ENCODE measurements at regions not wholly inside any gene's neighbourhood (a gene's known extent, or its start where the extent isn't known, plus 50 kb on each side); places are given as distances from the start of the nearest gene placed in this dataset.

GRCh38 chr5:7014611-7015010, 301.4 kb downstream of the TENT4A start:
- WGBS, 2 experiments (ENCODE audit: extremely low coverage in 1 of 2, insufficient coverage in 1 of 2, insufficient read length in 1 of 2, insufficient replicate concordance in 2 of 2, low coverage in 1 of 2, low lambda C conversion rate in 2 of 2, missing lambda C conversion rate in 1 of 2) = 84% methylated on average over 2 of the region's 2 CpGs; no CpG with 5 or more reads in 1 of the 2 experiments
- no peak overlapping the region for H3K23ac ChIP-seq (ENCODE audit: insufficient read length)
- no peaks in the 10 kb centered on the region for H3K79me2 ChIP-seq (ENCODE audit: control insufficient read depth in 1 of 2, insufficient read depth in 2 of 2, low read length in 2 of 2)
- H4K20me1 ChIP-seq (replicated peaks in 1 of 2; ENCODE audit: control insufficient read depth in 1 of 2, insufficient read depth in 2 of 2, low read length in 2 of 2) = no peaks in the 10 kb centered on the region
- H3K4me1 ChIP-seq (replicated peaks in 1 of 4; ENCODE audit: control insufficient read depth in 3 of 4, insufficient read depth in 4 of 4, low read length in 3 of 4) = no peaks in the 10 kb centered on the region
- H3K23me2 ChIP-seq (ENCODE audit: low read depth, low read length) = no peaks in the 10 kb centered on the region
- H4K8ac ChIP-seq (ENCODE audit: extremely low read depth, insufficient read depth, low read length) = no peak overlapping the region
- no peak overlapping the region for H3K4me2 ChIP-seq (ENCODE audit: insufficient read depth in 1 of 2, low read depth in 2 of 2, low read length in 2 of 2)
- H3K9ac ChIP-seq (replicated peaks in 1 of 4; ENCODE audit: extremely low read depth in 1 of 4, low read depth in 3 of 4, low read length in 3 of 4) = no peak overlapping the region
- H2BK20ac ChIP-seq (ENCODE audit: low read length) = no peak overlapping the region
- no peak overlapping the region for H3K4ac ChIP-seq (replicated peaks; ENCODE audit: insufficient read length, low read depth, low read length)
- no peak overlapping the region for H3K14ac ChIP-seq (ENCODE audit: insufficient read length)
- no peaks in the 10 kb centered on the region for H3K79me1 ChIP-seq (ENCODE audit: low read depth, low read length)
- CTCF ChIA-PET (ENCODE audit: partially characterized antibody) = interaction anchor here (1.5 to 2.2 kb wide), 2 partner anchors 26 to 195 kb away, joined by 5 to 9 read pairs; no protein-coding TSS in a partner anchor
- no peak overlapping the region for H2BK120ac ChIP-seq (replicated peaks; ENCODE audit: low read depth, low read length)
- H2AFZ ChIP-seq (ENCODE audit: low read length) = no peak overlapping the region
- no peak overlapping the region for H4K91ac ChIP-seq (replicated peaks; ENCODE audit: insufficient read length, low read length)
- DNase-seq (ENCODE audit: low read depth in 1 of 2, low spot score in 2 of 2) (no peak), FAIRE-seq (no peak)
- no peak overlapping the region for H2BK12ac ChIP-seq (ENCODE audit: low read depth, low read length)
- no peak overlapping the region for H3K56ac ChIP-seq (replicated peaks; ENCODE audit: insufficient read length, low read depth, low read length)
- no peak overlapping the region for H2BK5ac ChIP-seq (ENCODE audit: low read depth, low read length)
- peaks cover 0 to 1% (median 0%) of the 10 kb centered on the region in 4 experiments; a peak in 1 of 7 replicates for H3K27me3 ChIP-seq (replicated peaks in 1 of 4; ENCODE audit: control insufficient read depth in 3 of 4, extremely low read depth in 1 of 4, insufficient read depth in 3 of 4, low read length in 3 of 4)
- POLR2A ChIA-PET (ENCODE audit: partially characterized antibody) = no interaction called here
- no peaks in the 10 kb centered on the region for H3K36me3 ChIP-seq (ENCODE audit: control insufficient read depth in 2 of 4, insufficient read depth in 4 of 4, low read length in 3 of 4)
- H2BK15ac ChIP-seq (ENCODE audit: low read length) = no peak overlapping the region
- no peak overlapping the region for H3K18ac ChIP-seq (ENCODE audit: extremely low read depth, low read length)
- no peak overlapping the region for H3K4me3 ChIP-seq (ENCODE audit: extremely low read depth in 1 of 4, insufficient read depth in 2 of 4, low read depth in 3 of 4, low read length in 4 of 4)
- H4K5ac ChIP-seq (ENCODE audit: insufficient read length, low read depth, low read length) = no peak overlapping the region
- no peak overlapping the region for H3K27ac ChIP-seq (ENCODE audit: low read depth, low read length)
- H3K9me3 ChIP-seq (ENCODE audit: insufficient read depth in 2 of 2, low read depth in 1 of 2, low read length in 1 of 2) = 0 out of 4 replicates have a peak, but pooled peaks cover 0 to 4% of the 10 kb centered on the region in 2 experiments
- no peak overlapping the region for H2AK5ac ChIP-seq (ENCODE audit: low read depth, low read length)
- TF ChIP-seq RNF2 (IDR thresholded peaks at IDR 0.05; ENCODE audit: borderline replicate concordance, low read depth, low read length, missing control alignments, poor library complexity, severe bottlenecking) = no peak
- no peak for TF ChIP-seq RAD21 (IDR thresholded peaks at IDR 0.05 in 1 of 2, conservative IDR thresholded peaks at IDR 0.05 in 1 of 2; ENCODE audit: low read depth in 2 of 2, low read length in 2 of 2)
- no peak for TF ChIP-seq JUN (IDR thresholded peaks at IDR 0.05; ENCODE audit: low read depth, low read length)
- no peak for TF ChIP-seq NRF1 (IDR thresholded peaks at IDR 0.05; ENCODE audit: low read depth, low read length)
- TF ChIP-seq PHF8 (conservative IDR thresholded peaks at IDR 0.05; ENCODE audit: low read depth, low read length) = no peak
- no peak for TF ChIP-seq FOSL1 (IDR thresholded peaks at IDR 0.05; ENCODE audit: insufficient read depth, low read depth, low read length)
- TF ChIP-seq MAFK (IDR thresholded peaks at IDR 0.05; ENCODE audit: low read depth, low read length) = no peak
- TF ChIP-seq SAP30 (IDR thresholded peaks at IDR 0.05; ENCODE audit: insufficient read depth, insufficient replicate concordance, low read length) = no peak
- TF ChIP-seq TCF12 (IDR thresholded peaks at IDR 0.05; ENCODE audit: low read depth, low read length) = no peak
- TF ChIP-seq SP4 (IDR thresholded peaks at IDR 0.05; ENCODE audit: low read length) = no peak
- TF ChIP-seq NANOG (IDR thresholded peaks at IDR 0.05; ENCODE audit: insufficient read depth, low read depth, low read length, poor library complexity, severe bottlenecking) = no peak
- TF ChIP-seq BRCA1 (IDR thresholded peaks at IDR 0.05; ENCODE audit: low read depth, low read length) = no peak
- TF ChIP-seq SRF (IDR thresholded peaks at IDR 0.05; ENCODE audit: low read depth, low read length) = no peak
- TF ChIP-seq TBP (IDR thresholded peaks at IDR 0.05; ENCODE audit: low read depth, low read length) = no peak
- TF ChIP-seq TEAD4 (IDR thresholded peaks at IDR 0.05; ENCODE audit: low read depth, low read length) = no peak

Data from H1 (cell line).